GM21825 (cell line): ENCODE measurements at regions not wholly inside any gene's neighbourhood (a gene's known extent, or its start where the extent isn't known, plus 50 kb on each side); places are given as distances from the start of the nearest gene placed in this dataset.
"Not testable (repeated sequence)": the region's sequence is repeated elsewhere in the genome, so short reads cannot be mapped to it uniquely, and the experiment has no call there.

Source experiments
- ATAC-seq: cut with Tn5 transposase; IDR thresholded peaks from one replicate; pipeline ENCODE4 v1.9.1; 2021; ENCODE audit warnings: mild to moderate bottlenecking, moderate library complexity; ENCODE audit not compliant: unreplicated experiment

- ATAC-seq = no peak
Measured at GRCh38 chr10:124155781-124156435, 62.5 kb upstream of the CHST15 start.

- peak; percentile 88 for ATAC-seq
Measured at GRCh38 chr10:124153023-124153826, 59.8 kb upstream of the CHST15 start.

GRCh38 chr10:124152139-124153022 is 59.0 kb upstream of the CHST15 start:
- no peak for ATAC-seq

- no peak for ATAC-seq
Measured at GRCh38 chr10:124151466-124152095, 58.2 kb upstream of the CHST15 start.

- ATAC-seq = no peak
Measured at GRCh38 chr10:124150807-124151417, 57.5 kb upstream of the CHST15 start.

- ATAC-seq = no peak
Measured at GRCh38 chr10:124150189-124150806, 56.9 kb upstream of the CHST15 start.

GRCh38 chr10:124149189-124150042 is 56.0 kb upstream of the CHST15 start:
- no peak for ATAC-seq

GRCh38 chr10:124148509-124149188 is 55.3 kb upstream of the CHST15 start:
- not testable (repeated sequence) for ATAC-seq

- ATAC-seq = no peak
Measured at GRCh38 chr10:124146483-124146882, 53.1 kb upstream of the CHST15 start.

GRCh38 chr10:124145109-124145870 is 51.9 kb upstream of the CHST15 start:
- ATAC-seq = no peak

- no peak for ATAC-seq
Measured at GRCh38 chr10:124144536-124144935, 51.1 kb upstream of the CHST15 start.

- ATAC-seq = no peak
Measured at GRCh38 chr10:124143721-124144120, 50.3 kb upstream of the CHST15 start.
